BJ (cell line): ENCODE measurements at regions not wholly inside any gene's neighbourhood (a gene's known extent, or its start where the extent isn't known, plus 50 kb on each side); places are given as distances from the start of the nearest gene placed in this dataset.

Source experiments
- CTCF ChIA-PET: fragments of 350-600 bp; formaldehyde crosslinking; extraction: SDS; loops from one replicate; lab custom pipeline; 2021; ENCODE audit warnings: antibody characterized with exemption, inconsistent platforms; lab: Yijun Ruan, JAX
- POLR2A ChIA-PET: fragments of 300-600 bp; sonication (Branson Sonifier 250); formaldehyde crosslinking; extraction: SDS; loops from one replicate; lab custom pipeline; 2021; ENCODE audit warnings: antibody characterized with exemption; lab: Charles Lee
- DNase-seq: peaks from one replicate; pipeline ENCODE4 v3.0.0-alpha.2; 2011; ENCODE audit warnings: low read depth
- H3K27me3 ChIP-seq: 2 replicates; pipeline ENCODE4 v1.6.0; 2011; ENCODE audit warnings: low read length; ENCODE audit not compliant: control insufficient read depth, insufficient read depth
- H3K36me3 ChIP-seq: 2 replicates; pipeline ENCODE4 v1.5.1; 2011; ENCODE audit warnings: low read length; ENCODE audit not compliant: control insufficient read depth, insufficient read depth
- H3K4me3 ChIP-seq: 2 replicates; pipeline ENCODE4 v1.5.1; 2011; ENCODE audit warnings: low read depth, mild to moderate bottlenecking, control low read depth, low read length
- CTCF ChIP-seq: IDR thresholded peaks from 2 replicates; pipeline ENCODE4 v1.5.1; 2011; ENCODE audit warnings: low read depth, mild to moderate bottlenecking, control low read depth, inconsistent platforms, low read length, moderate library complexity; ENCODE audit not compliant: insufficient read depth

GRCh38 chr4:27272217-27272616 lies 411.6 kb downstream of the STIM2 start:
- H3K4me3 ChIP-seq = no peak overlapping the region
- no peak for DNase-seq
- no peak for TF ChIP-seq CTCF
- H3K27me3 ChIP-seq = no peaks in the 10 kb centered on the region
- POLR2A ChIA-PET = no interaction called here
- no peaks in the 10 kb centered on the region for H3K36me3 ChIP-seq
- CTCF ChIA-PET = no interaction called here

GRCh38 chr4:27276307-27277073 lies 415.8 kb downstream of the STIM2 start:
- TF ChIP-seq CTCF = no peak
- ChIA-PET POLR2A (no interaction called here), CTCF (no interaction called here)
- H3K36me3 ChIP-seq = no peaks in the 10 kb centered on the region
- H3K27me3 ChIP-seq = no peaks in the 10 kb centered on the region
- H3K4me3 ChIP-seq = no peak overlapping the region
- DNase-seq = no peak

- ChIA-PET POLR2A (no interaction called here), CTCF (no interaction called here)
- DNase-seq = no peak
- H3K4me3 ChIP-seq = no peak overlapping the region
- TF ChIP-seq CTCF = no peak
- no peaks in the 10 kb centered on the region for H3K36me3 ChIP-seq
- no peaks in the 10 kb centered on the region for H3K27me3 ChIP-seq
Observed at GRCh38 chr4:27278615-27279375, 418.2 kb downstream of the STIM2 start.

- POLR2A ChIA-PET = no interaction called here
- no peak for TF ChIP-seq CTCF
- CTCF ChIA-PET = no interaction called here
- no peak for DNase-seq
- Histone ChIP-seq H3K4me3 (no peak overlapping the region), H3K36me3 (no peaks in the 10 kb centered on the region), H3K27me3 (no peaks in the 10 kb centered on the region)
Observed at GRCh38 chr4:27288496-27288895, 427.9 kb downstream of the STIM2 start.

- TF ChIP-seq CTCF = no peak
- no peak overlapping the region for H3K4me3 ChIP-seq
- POLR2A ChIA-PET = no interaction called here
- CTCF ChIA-PET = interaction anchor here (0.9 kb wide), 1 partner anchor 29 kb away, joined by 3 read pairs; no protein-coding TSS in a partner anchor
- no peak for DNase-seq
- H3K36me3 ChIP-seq = no peaks in the 10 kb centered on the region
- H3K27me3 ChIP-seq = no peaks in the 10 kb centered on the region
Observed at GRCh38 chr4:27289704-27290103, 429.1 kb downstream of the STIM2 start.
